CD14-positive monocyte (primary cell): ENCODE measurements at regions not wholly inside any gene's neighbourhood (a gene's known extent, or its start where the extent isn't known, plus 50 kb on each side); places are given as distances from the start of the nearest gene placed in this dataset.

Experiments used
- DNase-seq, 3 donors: peaks; one replicate each; pipeline ENCODE4 v3.0.0-alpha.2; 2011 to 2022
- H2AFZ ChIP-seq: 2 replicates; pipeline ENCODE4 v1.6.0; 2012; ENCODE audit warnings: mild to moderate bottlenecking, low read depth, low read length, inconsistent platforms; ENCODE audit not compliant: insufficient read depth, poor library complexity, severe bottlenecking
- H3K27ac ChIP-seq, 2 donors: 1 replicate in 1 of 2; 2 replicates in 1 of 2; pipeline ENCODE4 v1.5.1; 2012 to 2013; ENCODE audit warnings: low read length in 2 of 2, control low read depth in 1 of 2, inconsistent platforms in 1 of 2, low read depth in 1 of 2, mild to moderate bottlenecking in 1 of 2
- H3K27me3 ChIP-seq, 2 donors: one replicate each; pipeline versions ENCODE4 v1.6.0 to v1.6.1; 2011 to 2013; ENCODE audit warnings: low read length in 2 of 2; ENCODE audit not compliant: control insufficient read depth in 2 of 2, insufficient read depth in 2 of 2
- H3K36me3 ChIP-seq, 2 donors: replicated peaks in 1 of 2; 1 replicate in 1 of 2; 2 replicates in 1 of 2; pipeline versions ENCODE4 v1.5.1 to v1.6.1; 2012 to 2013; ENCODE audit warnings: low read length in 2 of 2, control low read depth in 1 of 2, inconsistent platforms in 1 of 2, mild to moderate bottlenecking in 1 of 2; ENCODE audit not compliant: insufficient read depth in 2 of 2, control insufficient read depth in 1 of 2
- H3K4me1 ChIP-seq, 2 donors: 1 replicate in 1 of 2; 2 replicates in 1 of 2; pipeline versions ENCODE4 v1.5.1 to v1.6.1; 2012 to 2013; ENCODE audit warnings: low read length in 2 of 2, control low read depth in 1 of 2, inconsistent platforms in 1 of 2, mild to moderate bottlenecking in 1 of 2, moderate library complexity in 1 of 2; ENCODE audit not compliant: insufficient read depth in 2 of 2, control insufficient read depth in 1 of 2
- H3K4me2 ChIP-seq: replicated peaks from 2 replicates; pipeline ENCODE3; 2012; ENCODE audit warnings: low read length, moderate library complexity, mild to moderate bottlenecking; ENCODE audit not compliant: poor library complexity, severe bottlenecking; ENCODE audit errors: extremely low read depth
- H3K4me3 ChIP-seq, 3 experiments: fragments of 200-600 bp in 1 of 3; sonication (generic) in 1 of 3; replicated peaks in 1 of 3; 1 replicate in 2 of 3; 2 replicates in 1 of 3; pipeline ENCODE4 v1.5.1; 2011 to 2013; ENCODE audit warnings: low read length in 3 of 3, mild to moderate bottlenecking in 3 of 3, control low read depth in 2 of 3, low read depth in 2 of 3, inconsistent platforms in 1 of 3, moderate library complexity in 1 of 3
- H3K79me2 ChIP-seq: 2 replicates; pipeline ENCODE4 v1.6.0; 2012; ENCODE audit warnings: mild to moderate bottlenecking, control low read depth, inconsistent platforms, low read length, moderate library complexity; ENCODE audit not compliant: insufficient read depth
- H3K9ac ChIP-seq: 2 replicates; pipeline ENCODE4 v1.6.0; 2017; ENCODE audit warnings: low read length, mild to moderate bottlenecking; ENCODE audit not compliant: insufficient read depth, poor library complexity, severe bottlenecking
- H3K9me3 ChIP-seq, 2 donors: replicated peaks in 1 of 2; 1 replicate in 1 of 2; 2 replicates in 1 of 2; pipeline versions ENCODE4 v1.5.1 to v1.6.1; 2012 to 2013; ENCODE audit warnings: low read length in 2 of 2, control low read depth in 1 of 2; ENCODE audit not compliant: control insufficient read depth in 1 of 2, insufficient read depth in 1 of 2
- H4K20me1 ChIP-seq: 2 replicates; pipeline ENCODE4 v1.6.0; 2012; ENCODE audit warnings: mild to moderate bottlenecking, low read length, control low read depth, moderate library complexity; ENCODE audit not compliant: insufficient read depth
- H3K27ac Mint-ChIP-seq, 7 donors: one replicate each; pipeline ENCODE4 v1.8.0; 2020; ENCODE audit warnings: mild to moderate bottlenecking in 7 of 7, mixed read lengths in 7 of 7, moderate library complexity in 6 of 7, inconsistent platforms in 2 of 7
- H3K27me3 Mint-ChIP-seq, 3 donors: one replicate each; pipeline ENCODE4 v1.8.0; 2021 to 2022; ENCODE audit warnings: low read depth in 3 of 3, mild to moderate bottlenecking in 3 of 3, mixed read lengths in 3 of 3, moderate library complexity in 3 of 3, inconsistent platforms in 1 of 3
- H3K36me3 Mint-ChIP-seq, 2 donors: one replicate each; pipeline ENCODE4 v1.8.0; 2020; ENCODE audit warnings: mixed read lengths in 2 of 2, inconsistent platforms in 1 of 2, mild to moderate bottlenecking in 1 of 2
- H3K4me1 Mint-ChIP-seq: one replicate; pipeline ENCODE4 v1.8.0; 2020; ENCODE audit warnings: mild to moderate bottlenecking, mixed read lengths
- H3K4me3 Mint-ChIP-seq, 2 donors: one replicate each; pipeline ENCODE4 v1.8.0; 2020; ENCODE audit warnings: mild to moderate bottlenecking in 2 of 2, mixed read lengths in 2 of 2, moderate library complexity in 1 of 2
- H3K9me3 Mint-ChIP-seq, 7 donors: one replicate each; pipeline ENCODE4 v1.8.0; 2020 to 2022; ENCODE audit warnings: mixed read lengths in 7 of 7, mild to moderate bottlenecking in 6 of 7, moderate library complexity in 6 of 7, inconsistent platforms in 2 of 7
- WGBS: methylation state at CpG from one replicate; pipeline ENCODE4 v1.1.5; 2013; ENCODE audit warnings: missing lambda C conversion rate; ENCODE audit not compliant: insufficient coverage; 5-methylcytosine and 5-hydroxymethylcytosine counted together
- intact Hi-C, 2 donors: fragments of 100-400 bp; cut with micrococcal nuclease; formaldehyde crosslinking; loops; one replicate each; pipeline versions ENCODE4 v1.15.0 to v1.15.1; 2023
- TF ChIP-seq, protein P1 (sequence below): fragments of 200-600 bp; IDR thresholded peaks from one replicate; pipeline ENCODE4 v1.8.0; 2022; ENCODE audit warnings: antibody characterized with exemption, mild to moderate bottlenecking

DNA sequence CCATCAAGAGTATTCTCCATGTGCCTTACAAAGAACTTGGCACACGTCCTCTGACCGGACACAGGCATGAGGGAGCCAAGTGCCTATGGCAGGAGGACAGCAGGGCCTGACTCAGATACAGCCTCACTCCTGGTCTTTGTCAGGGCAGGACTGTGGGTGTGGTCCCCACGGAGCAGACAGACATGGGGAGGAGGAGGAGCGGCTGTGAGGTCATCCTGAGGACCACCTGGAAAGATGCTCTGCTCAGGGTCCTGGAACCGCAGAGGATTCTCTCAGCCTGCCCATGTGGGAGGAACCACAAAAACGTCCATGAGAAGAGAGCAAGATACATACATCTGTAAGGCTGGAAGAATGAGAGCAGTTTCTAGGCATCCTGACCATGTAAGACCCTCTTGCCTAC, 576.3 kb downstream of the BRD1 start:
- Mint-ChIP-seq H3K27me3 (peaks cover 2 to 6% (median 3%) of the 10 kb centered on the region in 3 donors), H3K4me3 (no peak overlapping the region), H3K4me1 (no peaks in the 10 kb centered on the region), H3K27ac (no peak overlapping the region), H3K36me3 (no peaks in the 10 kb centered on the region), H3K9me3 (peaks cover under 1 to 6% (median 3%) of the 10 kb centered on the region in 7 donors)
- Histone ChIP-seq H3K27me3 (no peaks in the 10 kb centered on the region), H3K4me3 (no peak overlapping the region), H3K79me2 (no peaks in the 10 kb centered on the region), H3K4me2 (no peak overlapping the region), H2AFZ (no peak overlapping the region), H3K4me1 (no peaks in the 10 kb centered on the region), H3K9me3 (no peaks in the 10 kb centered on the region), H3K27ac (no peak overlapping the region), H4K20me1 (no peaks in the 10 kb centered on the region), H3K36me3 (no peaks in the 10 kb centered on the region), H3K9ac (no peak overlapping the region)
- TF ChIP-seq, protein P1, sequence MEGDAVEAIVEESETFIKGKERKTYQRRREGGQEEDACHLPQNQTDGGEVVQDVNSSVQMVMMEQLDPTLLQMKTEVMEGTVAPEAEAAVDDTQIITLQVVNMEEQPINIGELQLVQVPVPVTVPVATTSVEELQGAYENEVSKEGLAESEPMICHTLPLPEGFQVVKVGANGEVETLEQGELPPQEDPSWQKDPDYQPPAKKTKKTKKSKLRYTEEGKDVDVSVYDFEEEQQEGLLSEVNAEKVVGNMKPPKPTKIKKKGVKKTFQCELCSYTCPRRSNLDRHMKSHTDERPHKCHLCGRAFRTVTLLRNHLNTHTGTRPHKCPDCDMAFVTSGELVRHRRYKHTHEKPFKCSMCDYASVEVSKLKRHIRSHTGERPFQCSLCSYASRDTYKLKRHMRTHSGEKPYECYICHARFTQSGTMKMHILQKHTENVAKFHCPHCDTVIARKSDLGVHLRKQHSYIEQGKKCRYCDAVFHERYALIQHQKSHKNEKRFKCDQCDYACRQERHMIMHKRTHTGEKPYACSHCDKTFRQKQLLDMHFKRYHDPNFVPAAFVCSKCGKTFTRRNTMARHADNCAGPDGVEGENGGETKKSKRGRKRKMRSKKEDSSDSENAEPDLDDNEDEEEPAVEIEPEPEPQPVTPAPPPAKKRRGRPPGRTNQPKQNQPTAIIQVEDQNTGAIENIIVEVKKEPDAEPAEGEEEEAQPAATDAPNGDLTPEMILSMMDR = no peak
- intact Hi-C loops = no loop called here
- 85% methylated on average over 4 of the region's 6 CpGs for WGBS
- no peak for DNase-seq

DNA sequence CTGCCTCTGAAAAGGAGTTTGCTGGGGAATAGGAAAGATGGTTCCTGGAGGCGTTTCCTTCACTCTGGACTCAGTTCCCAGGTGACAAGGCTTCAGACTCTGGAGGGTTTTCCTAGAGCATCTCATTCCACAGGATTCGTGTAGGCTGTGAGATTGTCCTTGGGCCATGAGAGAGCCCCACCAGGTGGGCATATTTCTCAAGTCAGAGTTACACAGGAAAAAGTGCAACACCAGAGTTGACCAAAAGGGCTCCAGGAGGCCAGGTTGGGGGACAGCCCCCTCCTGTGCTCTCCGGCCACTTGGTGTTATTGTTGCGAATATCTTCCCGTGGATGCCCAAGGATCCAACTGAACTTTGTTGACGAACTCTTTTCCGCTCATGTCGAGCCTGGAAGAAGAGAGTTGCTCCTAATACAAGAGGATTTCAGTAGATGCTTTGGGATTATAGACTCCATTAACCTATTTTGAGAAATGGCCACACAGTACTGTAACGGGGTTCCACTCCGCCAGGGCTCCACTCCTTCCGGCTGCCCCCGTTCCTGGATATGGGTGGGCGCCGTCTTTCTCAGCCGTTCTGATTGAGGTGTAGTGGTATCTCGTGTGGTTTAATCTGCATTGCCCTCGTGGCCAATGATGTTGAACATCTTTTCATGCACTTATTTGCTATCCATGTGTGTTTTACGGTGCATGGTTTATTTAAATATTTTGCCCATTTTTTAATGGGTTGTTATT, 580.3 kb downstream of the BRD1 start:
- H3K27me3 ChIP-seq = no peaks in the 10 kb centered on the region
- H4K20me1 ChIP-seq = no peaks in the 10 kb centered on the region
- H3K27ac ChIP-seq = no peak overlapping the region
- H3K9me3 ChIP-seq = no peaks in the 10 kb centered on the region
- TF ChIP-seq, protein P1 = no peak
- no peak overlapping the region for H3K4me3 ChIP-seq
- intact Hi-C loops = no loop called here
- H3K79me2 ChIP-seq = no peaks in the 10 kb centered on the region
- 90% methylated on average over 9 of the region's 18 CpGs for WGBS
- no peak overlapping the region for H3K27ac Mint-ChIP-seq
- peaks cover 0 to 4% (median 2%) of the 10 kb centered on the region in 3 donors for H3K27me3 Mint-ChIP-seq
- H2AFZ ChIP-seq = no peak overlapping the region
- H3K9ac ChIP-seq = no peak overlapping the region
- H3K4me1 ChIP-seq = no peaks in the 10 kb centered on the region
- H3K4me1 Mint-ChIP-seq = no peaks in the 10 kb centered on the region
- no peak for DNase-seq
- H3K36me3 Mint-ChIP-seq = no peaks in the 10 kb centered on the region
- H3K4me3 Mint-ChIP-seq = no peak overlapping the region
- no peak overlapping the region for H3K4me2 ChIP-seq
- H3K36me3 ChIP-seq = no peaks in the 10 kb centered on the region
- peaks cover 0 to 3% (median 1%) of the 10 kb centered on the region in 7 donors for H3K9me3 Mint-ChIP-seq
